ENCODE measurements at regions not wholly inside any gene's neighbourhood (a gene's known extent, or its start where the extent isn't known, plus 50 kb on each side); places are given as distances from the start of the nearest gene placed in this dataset.

- Histone ChIP-seq H3K36me3 (ENCODE audit: control insufficient read depth, insufficient read depth, low read length) (no peaks in the 10 kb centered on the region), H3K27me3 (ENCODE audit: control insufficient read depth, insufficient read depth, low read length) (no peaks in the 10 kb centered on the region), H3K4me3 (ENCODE audit: low read depth, low read length) (no peak overlapping the region), H3K9ac (ENCODE audit: low read length) (no peak overlapping the region), H3K27ac (ENCODE audit: low read depth, low read length) (no peak overlapping the region), H3K9me3 (ENCODE audit: control insufficient read depth, insufficient read depth, low read depth, low read length) (no peaks in the 10 kb centered on the region), H3K4me1 (ENCODE audit: control insufficient read depth, insufficient read depth, low read length) (peaks cover 7% of the 10 kb centered on the region; the same call in 1 of the 2 replicates)
Observed at GRCh38 chr6:153613719-153614455, 425.2 kb upstream of the OPRM1 start.

- Histone ChIP-seq H3K4me3 (ENCODE audit: low read depth, low read length) (no peak overlapping the region), H3K9ac (ENCODE audit: low read length) (no peak overlapping the region), H3K27me3 (ENCODE audit: control insufficient read depth, insufficient read depth, low read length) (no peaks in the 10 kb centered on the region), H3K27ac (ENCODE audit: low read depth, low read length) (no peak overlapping the region), H3K4me1 (ENCODE audit: control insufficient read depth, insufficient read depth, low read length) (no peaks in the 10 kb centered on the region), H3K9me3 (ENCODE audit: control insufficient read depth, insufficient read depth, low read depth, low read length) (no peaks in the 10 kb centered on the region), H3K36me3 (ENCODE audit: control insufficient read depth, insufficient read depth, low read length) (no peaks in the 10 kb centered on the region)
Observed at GRCh38 chr6:153602401-153602800, 436.6 kb upstream of the OPRM1 start.

DNA sequence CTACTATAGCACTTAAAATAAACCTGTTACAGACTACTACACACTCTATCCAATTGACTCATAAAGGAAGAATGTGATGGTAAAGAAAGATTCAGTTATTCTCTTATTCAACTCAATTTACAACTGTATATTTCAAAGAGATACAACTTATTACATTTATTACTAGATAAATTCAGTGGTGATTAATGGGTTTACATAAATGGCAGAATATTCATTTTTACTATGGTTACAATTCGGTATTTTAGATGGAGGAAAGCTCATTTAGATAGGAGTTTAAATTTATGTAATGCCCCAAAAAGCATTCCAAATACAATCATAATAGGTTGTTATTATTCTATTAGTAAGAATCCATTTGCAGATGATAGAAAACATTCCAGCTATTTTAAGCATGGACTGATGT is 439.1 kb upstream of the OPRM1 start:
- H3K4me3 ChIP-seq (ENCODE audit: low read depth, low read length) = no peak overlapping the region
- no peak overlapping the region for H3K9ac ChIP-seq (ENCODE audit: low read length)
- H3K27me3 ChIP-seq (ENCODE audit: control insufficient read depth, insufficient read depth, low read length) = no peaks in the 10 kb centered on the region
- no peaks in the 10 kb centered on the region for H3K36me3 ChIP-seq (ENCODE audit: control insufficient read depth, insufficient read depth, low read length)
- no peaks in the 10 kb centered on the region for H3K9me3 ChIP-seq (ENCODE audit: control insufficient read depth, insufficient read depth, low read depth, low read length)
- H3K27ac ChIP-seq (ENCODE audit: low read depth, low read length) = no peak overlapping the region
- no peaks in the 10 kb centered on the region for H3K4me1 ChIP-seq (ENCODE audit: control insufficient read depth, insufficient read depth, low read length)

- Histone ChIP-seq H3K27ac (ENCODE audit: low read depth, low read length) (no peak overlapping the region), H3K4me3 (ENCODE audit: low read depth, low read length) (no peak overlapping the region), H3K9me3 (ENCODE audit: control insufficient read depth, insufficient read depth, low read depth, low read length) (no peaks in the 10 kb centered on the region), H3K27me3 (ENCODE audit: control insufficient read depth, insufficient read depth, low read length) (no peaks in the 10 kb centered on the region), H3K9ac (ENCODE audit: low read length) (no peak overlapping the region), H3K4me1 (ENCODE audit: control insufficient read depth, insufficient read depth, low read length) (no peaks in the 10 kb centered on the region), H3K36me3 (ENCODE audit: control insufficient read depth, insufficient read depth, low read length) (no peaks in the 10 kb centered on the region)
Observed at GRCh38 chr6:153595903-153596302, 443.1 kb upstream of the OPRM1 start.

DNA sequence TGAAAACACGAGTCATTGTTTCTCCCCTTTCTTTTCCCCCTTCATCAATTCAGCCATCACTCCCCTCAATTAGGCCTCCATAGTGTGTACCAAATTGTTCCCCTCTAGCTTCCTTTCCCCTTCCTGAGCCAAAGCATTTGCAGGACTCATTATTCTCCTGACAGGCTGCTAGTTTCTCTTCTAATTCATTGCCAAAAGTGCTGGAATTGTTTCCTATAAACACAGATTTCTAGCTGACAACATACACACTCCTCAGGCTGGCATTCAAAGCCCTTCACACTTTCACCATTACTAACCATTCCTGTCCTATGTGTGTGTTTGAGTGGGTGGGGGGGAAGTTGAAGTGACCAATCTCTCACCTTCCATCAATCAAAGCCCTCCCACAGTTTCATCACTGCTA is 444.2 kb upstream of the OPRM1 start:
- no peak overlapping the region for H3K4me3 ChIP-seq (ENCODE audit: low read depth, low read length)
- no peaks in the 10 kb centered on the region for H3K4me1 ChIP-seq (ENCODE audit: control insufficient read depth, insufficient read depth, low read length)
- H3K9ac ChIP-seq (ENCODE audit: low read length) = no peak overlapping the region
- H3K9me3 ChIP-seq (ENCODE audit: control insufficient read depth, insufficient read depth, low read depth, low read length) = no peaks in the 10 kb centered on the region
- no peak overlapping the region for H3K27ac ChIP-seq (ENCODE audit: low read depth, low read length)
- H3K36me3 ChIP-seq (ENCODE audit: control insufficient read depth, insufficient read depth, low read length) = no peaks in the 10 kb centered on the region
- no peaks in the 10 kb centered on the region for H3K27me3 ChIP-seq (ENCODE audit: control insufficient read depth, insufficient read depth, low read length)

DNA sequence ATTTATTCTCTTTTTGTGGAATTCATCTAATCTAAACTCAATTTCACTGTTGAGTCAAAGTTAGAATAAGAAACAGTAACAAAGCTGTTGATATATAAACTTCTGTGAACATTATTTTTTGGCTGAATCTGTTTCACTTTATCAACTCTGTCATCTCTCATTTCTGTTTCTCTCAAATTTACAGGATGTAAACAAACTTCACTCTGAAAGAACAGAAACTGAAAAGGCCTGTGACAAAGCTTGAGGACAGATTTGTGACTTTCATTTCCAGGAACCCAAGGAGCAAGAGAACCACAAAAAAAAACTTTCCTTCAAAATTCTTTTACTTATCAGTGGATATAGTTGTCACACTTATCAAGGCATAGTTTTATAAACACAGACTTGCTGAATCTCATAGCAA is 447.9 kb upstream of the OPRM1 start:
- H3K4me1 ChIP-seq (ENCODE audit: control insufficient read depth, insufficient read depth, low read length) = no peaks in the 10 kb centered on the region
- H3K9ac ChIP-seq (ENCODE audit: low read length) = no peak overlapping the region
- H3K4me3 ChIP-seq (ENCODE audit: low read depth, low read length) = no peak overlapping the region
- no peak overlapping the region for H3K27ac ChIP-seq (ENCODE audit: low read depth, low read length)
- H3K9me3 ChIP-seq (ENCODE audit: control insufficient read depth, insufficient read depth, low read depth, low read length) = no peaks in the 10 kb centered on the region
- H3K27me3 ChIP-seq (ENCODE audit: control insufficient read depth, insufficient read depth, low read length) = no peaks in the 10 kb centered on the region
- H3K36me3 ChIP-seq (ENCODE audit: control insufficient read depth, insufficient read depth, low read length) = no peaks in the 10 kb centered on the region

DNA sequence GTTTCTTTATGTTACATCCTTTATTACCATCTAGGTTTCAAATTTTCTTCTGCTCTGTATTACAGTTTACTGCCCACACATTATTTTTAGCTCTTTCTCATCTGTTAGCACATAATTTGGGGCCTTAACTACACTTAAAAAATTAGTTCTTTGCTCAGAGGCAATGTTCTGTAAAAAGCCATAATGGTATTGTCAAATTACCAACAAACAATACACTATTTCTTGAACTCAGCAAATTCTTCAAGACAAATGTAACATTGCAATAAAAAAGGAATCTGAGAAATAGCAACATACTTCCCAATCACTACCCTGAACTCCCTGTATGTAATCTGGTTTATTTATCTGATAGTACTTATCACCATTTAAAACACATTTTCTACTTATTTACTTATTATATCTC is 448.6 kb upstream of the OPRM1 start:
- Histone ChIP-seq H3K9me3 (ENCODE audit: control insufficient read depth, insufficient read depth, low read depth, low read length) (no peaks in the 10 kb centered on the region), H3K9ac (ENCODE audit: low read length) (no peak overlapping the region), H3K27ac (ENCODE audit: low read depth, low read length) (no peak overlapping the region), H3K36me3 (ENCODE audit: control insufficient read depth, insufficient read depth, low read length) (no peaks in the 10 kb centered on the region), H3K4me1 (ENCODE audit: control insufficient read depth, insufficient read depth, low read length) (no peaks in the 10 kb centered on the region), H3K4me3 (ENCODE audit: low read depth, low read length) (no peak overlapping the region), H3K27me3 (ENCODE audit: control insufficient read depth, insufficient read depth, low read length) (no peaks in the 10 kb centered on the region)

DNA sequence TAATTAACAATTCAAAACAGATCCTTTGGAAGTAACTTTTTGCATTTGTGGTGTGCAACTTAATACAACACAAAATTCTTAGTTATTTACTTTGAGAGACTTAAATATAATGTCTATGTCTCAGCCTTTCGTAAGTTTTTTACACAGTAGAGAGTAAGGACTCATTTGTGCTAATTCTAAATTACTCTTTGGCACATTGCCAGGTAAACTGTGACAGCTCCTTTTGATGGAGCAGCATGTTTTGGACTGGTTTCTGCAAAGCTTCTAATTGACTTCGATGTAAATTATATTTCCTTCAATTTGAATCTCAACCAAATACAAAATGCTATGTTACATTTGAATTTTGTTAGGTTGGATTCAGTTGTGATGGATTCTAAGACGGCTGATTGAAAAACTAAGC is 450.7 kb upstream of the OPRM1 start:
- Histone ChIP-seq H3K9ac (ENCODE audit: low read length) (no peak overlapping the region), H3K9me3 (ENCODE audit: control insufficient read depth, insufficient read depth, low read depth, low read length) (no peaks in the 10 kb centered on the region), H3K4me1 (ENCODE audit: control insufficient read depth, insufficient read depth, low read length) (no peaks in the 10 kb centered on the region), H3K27me3 (ENCODE audit: control insufficient read depth, insufficient read depth, low read length) (no peaks in the 10 kb centered on the region), H3K27ac (ENCODE audit: low read depth, low read length) (no peak overlapping the region), H3K36me3 (ENCODE audit: control insufficient read depth, insufficient read depth, low read length) (no peaks in the 10 kb centered on the region), H3K4me3 (ENCODE audit: low read depth, low read length) (no peak overlapping the region)

DNA sequence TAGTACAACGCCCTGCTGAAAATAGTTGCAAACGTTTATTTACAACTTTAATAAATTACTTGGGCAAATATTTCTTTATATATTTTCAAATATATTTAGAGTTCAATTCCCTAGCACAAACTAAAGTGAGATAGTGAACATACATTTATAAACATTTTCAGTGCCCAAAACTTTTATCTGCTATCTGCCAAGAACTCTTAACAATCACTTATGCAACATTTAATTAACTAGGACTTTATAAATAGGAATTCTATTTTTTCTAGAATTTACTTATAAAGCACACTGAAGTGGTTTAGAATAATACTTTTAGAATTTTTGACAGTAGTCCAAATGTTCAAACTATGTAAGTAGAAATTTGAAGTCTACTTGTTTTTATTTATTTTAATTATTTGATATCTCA is 452.6 kb upstream of the RGS17 start:
- Histone ChIP-seq H3K27me3 (ENCODE audit: control insufficient read depth, insufficient read depth, low read length) (no peaks in the 10 kb centered on the region), H3K27ac (ENCODE audit: low read depth, low read length) (no peak overlapping the region), H3K9me3 (ENCODE audit: control insufficient read depth, insufficient read depth, low read depth, low read length) (no peaks in the 10 kb centered on the region), H3K36me3 (ENCODE audit: control insufficient read depth, insufficient read depth, low read length) (no peaks in the 10 kb centered on the region), H3K4me3 (ENCODE audit: low read depth, low read length) (no peak overlapping the region), H3K4me1 (ENCODE audit: control insufficient read depth, insufficient read depth, low read length) (no peaks in the 10 kb centered on the region), H3K9ac (ENCODE audit: low read length) (no peak overlapping the region)

DNA sequence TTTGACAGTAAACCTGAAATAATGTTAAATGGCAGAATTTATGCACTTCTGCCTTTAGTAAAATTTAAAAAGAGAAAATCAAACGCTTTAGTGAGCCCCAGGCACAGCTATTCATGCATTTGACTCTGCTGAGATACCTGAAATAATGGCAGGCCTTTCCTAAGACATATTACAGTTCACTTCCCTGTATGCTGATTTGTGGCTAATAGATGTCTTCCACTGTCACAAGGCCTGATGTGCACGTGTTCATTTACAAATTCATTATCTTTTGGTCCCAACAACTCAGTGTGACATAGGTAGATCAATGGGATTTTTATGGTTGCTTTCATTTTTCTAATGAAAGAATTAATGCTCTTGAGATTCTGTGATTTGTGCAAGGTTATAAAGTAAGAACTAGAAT is 449.7 kb upstream of the RGS17 start:
- no peaks in the 10 kb centered on the region for H3K4me1 ChIP-seq (ENCODE audit: control insufficient read depth, insufficient read depth, low read length)
- no peaks in the 10 kb centered on the region for H3K9me3 ChIP-seq (ENCODE audit: control insufficient read depth, insufficient read depth, low read depth, low read length)
- no peak overlapping the region for H3K27ac ChIP-seq (ENCODE audit: low read depth, low read length)
- H3K9ac ChIP-seq (ENCODE audit: low read length) = no peak overlapping the region
- H3K4me3 ChIP-seq (ENCODE audit: low read depth, low read length) = no peak overlapping the region
- no peaks in the 10 kb centered on the region for H3K27me3 ChIP-seq (ENCODE audit: control insufficient read depth, insufficient read depth, low read length)
- no peaks in the 10 kb centered on the region for H3K36me3 ChIP-seq (ENCODE audit: control insufficient read depth, insufficient read depth, low read length)

GRCh38 chr6:153575528-153575927 is 444.4 kb upstream of the RGS17 start:
- no peak overlapping the region for H3K9ac ChIP-seq (ENCODE audit: low read length)
- H3K9me3 ChIP-seq (ENCODE audit: control insufficient read depth, insufficient read depth, low read depth, low read length) = no peaks in the 10 kb centered on the region
- H3K27me3 ChIP-seq (ENCODE audit: control insufficient read depth, insufficient read depth, low read length) = no peaks in the 10 kb centered on the region
- no peak overlapping the region for H3K4me3 ChIP-seq (ENCODE audit: low read depth, low read length)
- H3K36me3 ChIP-seq (ENCODE audit: control insufficient read depth, insufficient read depth, low read length) = no peaks in the 10 kb centered on the region
- no peak overlapping the region for H3K27ac ChIP-seq (ENCODE audit: low read depth, low read length)
- no peaks in the 10 kb centered on the region for H3K4me1 ChIP-seq (ENCODE audit: control insufficient read depth, insufficient read depth, low read length)

DNA sequence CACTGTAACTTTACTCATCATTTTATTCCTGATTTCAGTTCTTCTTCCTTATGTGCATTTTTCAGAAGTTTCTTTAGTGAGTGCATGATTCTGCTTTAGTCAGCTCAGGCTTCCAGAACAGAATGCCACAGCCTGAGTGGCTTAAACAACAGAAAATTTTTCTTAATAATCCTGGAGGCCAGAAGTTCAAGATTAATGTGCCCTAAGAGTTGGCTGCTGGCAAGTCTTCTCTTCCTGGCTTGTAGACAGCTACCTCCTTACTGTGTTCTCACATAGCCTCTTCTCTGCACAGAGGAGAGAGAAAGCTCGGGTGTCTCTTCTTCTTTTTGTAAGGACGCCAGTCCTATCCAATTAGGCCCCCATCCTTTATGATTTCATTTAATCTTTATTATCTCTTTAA is 443.1 kb upstream of the RGS17 start:
- H3K27ac ChIP-seq (ENCODE audit: low read depth, low read length) = no peak overlapping the region
- no peaks in the 10 kb centered on the region for H3K36me3 ChIP-seq (ENCODE audit: control insufficient read depth, insufficient read depth, low read length)
- no peaks in the 10 kb centered on the region for H3K4me1 ChIP-seq (ENCODE audit: control insufficient read depth, insufficient read depth, low read length)
- H3K27me3 ChIP-seq (ENCODE audit: control insufficient read depth, insufficient read depth, low read length) = no peaks in the 10 kb centered on the region
- no peak overlapping the region for H3K9ac ChIP-seq (ENCODE audit: low read length)
- no peak overlapping the region for H3K4me3 ChIP-seq (ENCODE audit: low read depth, low read length)
- H3K9me3 ChIP-seq (ENCODE audit: control insufficient read depth, insufficient read depth, low read depth, low read length) = no peaks in the 10 kb centered on the region

All from HUES6 (cell line).